ENCODE measurements at regions not wholly inside any gene's neighbourhood (a gene's known extent, or its start where the extent isn't known, plus 50 kb on each side); places are given as distances from the start of the nearest gene placed in this dataset.
"Not testable (repeated sequence)": the region's sequence is repeated elsewhere in the genome, so short reads cannot be mapped to it uniquely, and the experiment has no call there.

- DNase-seq: no peak
Observed at GRCh38 chrX:56343219-56343618, 111.1 kb downstream of the KLF8 start.

DNA sequence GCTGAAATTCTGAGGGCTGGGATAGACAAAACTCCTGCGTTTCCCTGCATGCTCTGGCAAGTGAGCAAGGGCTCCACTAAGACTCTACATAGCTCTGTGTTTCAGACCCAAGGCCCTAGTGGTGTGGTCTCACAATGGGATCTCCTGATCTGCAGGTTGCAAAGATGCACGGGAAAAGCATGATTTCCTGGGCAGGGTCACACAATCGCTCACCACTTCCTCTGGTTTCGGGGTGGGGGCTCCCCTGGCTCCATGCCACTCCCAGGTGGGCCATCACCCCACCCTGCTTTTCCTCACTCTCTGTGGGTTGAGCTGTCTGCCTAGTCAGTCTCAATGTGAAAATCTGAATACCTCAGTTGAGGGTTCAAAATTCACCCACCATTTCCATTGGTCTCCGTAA is 111.5 kb downstream of the KLF8 start:
- no peak for DNase-seq

- DNase-seq: not testable (repeated sequence)
Observed at GRCh38 chrX:56358145-56358544, 126.0 kb downstream of the KLF8 start.

DNA sequence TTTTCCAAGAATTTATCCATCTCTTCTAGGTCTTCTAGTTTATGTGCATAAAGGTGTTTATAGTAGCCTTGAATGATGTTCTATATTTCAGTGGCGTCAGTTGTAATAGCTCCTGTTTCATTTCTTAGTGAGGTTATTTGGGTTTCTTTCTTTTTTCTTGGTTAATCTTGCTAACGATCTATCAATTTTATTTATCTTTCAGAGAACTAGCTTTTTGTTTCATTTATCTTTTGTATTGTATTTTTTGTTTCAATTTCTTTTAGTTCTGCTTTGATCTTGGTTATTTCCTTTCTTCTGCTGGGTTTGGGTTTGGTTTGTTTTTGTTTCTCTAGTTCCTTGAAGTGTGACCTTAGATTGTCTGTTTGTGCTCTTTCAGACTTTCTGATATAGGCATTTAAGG is 133.0 kb downstream of the KLF8 start:
- DNase-seq: not testable (repeated sequence)

DNA sequence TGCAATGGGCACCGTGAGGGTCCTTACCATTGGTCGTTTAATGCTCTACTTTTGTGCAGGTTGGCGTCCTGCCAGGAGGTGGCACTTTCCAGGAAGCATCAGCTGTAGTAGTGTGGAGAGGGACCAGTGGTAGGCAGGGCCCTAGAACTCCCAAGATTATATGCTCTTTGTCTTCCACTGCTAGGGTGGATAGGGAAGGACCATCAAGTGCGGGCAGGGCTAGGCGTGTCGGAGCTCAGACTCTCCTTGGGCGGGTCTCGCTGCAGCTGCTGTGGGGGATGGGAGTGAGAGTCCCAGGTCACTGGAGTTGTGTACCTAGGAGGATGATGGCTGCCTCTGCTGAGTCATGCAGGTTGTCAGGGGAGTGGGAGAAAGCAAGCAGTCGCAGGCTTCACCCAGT is 134.7 kb downstream of the KLF8 start:
- no peak for DNase-seq

- no peak for DNase-seq
Observed at GRCh38 chrX:56368962-56369361, 136.8 kb downstream of the KLF8 start.

DNA sequence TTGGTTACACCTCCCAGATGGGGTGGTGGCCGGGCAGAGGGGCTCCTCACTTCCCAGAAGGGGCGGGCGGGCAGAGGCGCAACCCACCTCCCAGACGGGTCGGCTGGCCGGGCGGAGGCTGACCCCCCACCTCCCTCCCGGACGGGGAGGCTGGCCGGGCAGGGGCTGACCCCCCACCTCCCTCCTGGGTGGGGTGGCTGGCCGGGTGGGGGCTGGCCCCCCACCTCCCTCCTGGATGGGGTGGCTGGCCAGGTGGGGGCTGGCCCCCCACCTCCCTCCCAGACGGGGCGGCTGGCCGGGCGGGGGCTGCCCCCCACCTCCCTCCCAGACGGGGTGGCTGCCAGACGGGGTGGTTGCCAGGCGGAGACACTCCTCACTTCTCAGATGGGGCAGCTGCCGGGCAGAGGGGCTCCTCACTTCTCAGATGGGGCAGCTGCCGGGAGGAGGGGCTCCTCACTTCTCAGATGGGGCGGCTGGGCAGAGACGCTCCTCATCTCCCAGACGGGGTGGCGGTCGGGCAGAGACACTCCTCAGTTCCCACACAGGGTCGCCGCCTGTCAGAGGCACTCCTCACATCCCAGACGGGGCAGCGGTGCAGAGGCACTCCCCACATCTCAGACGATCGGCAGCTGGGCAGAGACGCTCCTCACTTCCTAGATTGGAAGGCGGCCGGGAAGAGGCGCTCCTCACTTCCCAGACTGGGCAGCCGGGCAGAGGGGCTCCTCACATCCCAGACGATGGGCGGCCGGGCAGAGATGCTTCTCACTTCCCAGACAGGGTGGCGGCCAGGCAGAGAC is 148.0 kb downstream of the KLF8 start:
- DNase-seq: not testable (repeated sequence)

GRCh38 chrX:56382278-56382677 is 150.1 kb downstream of the KLF8 start:
- DNase-seq: peak in 1 of 2 donors; percentile 18

GRCh38 chrX:56385336-56385735 is 153.2 kb downstream of the KLF8 start:
- DNase-seq: no peak

GRCh38 chrX:56385960-56386359 is 153.8 kb downstream of the KLF8 start:
- DNase-seq: no peak

GRCh38 chrX:56397636-56398035 is 165.5 kb downstream of the KLF8 start:
- DNase-seq: no peak

- no peak for DNase-seq
Observed at GRCh38 chrX:56402207-56402606, 161.2 kb upstream of the UBQLN2 start.

DNA sequence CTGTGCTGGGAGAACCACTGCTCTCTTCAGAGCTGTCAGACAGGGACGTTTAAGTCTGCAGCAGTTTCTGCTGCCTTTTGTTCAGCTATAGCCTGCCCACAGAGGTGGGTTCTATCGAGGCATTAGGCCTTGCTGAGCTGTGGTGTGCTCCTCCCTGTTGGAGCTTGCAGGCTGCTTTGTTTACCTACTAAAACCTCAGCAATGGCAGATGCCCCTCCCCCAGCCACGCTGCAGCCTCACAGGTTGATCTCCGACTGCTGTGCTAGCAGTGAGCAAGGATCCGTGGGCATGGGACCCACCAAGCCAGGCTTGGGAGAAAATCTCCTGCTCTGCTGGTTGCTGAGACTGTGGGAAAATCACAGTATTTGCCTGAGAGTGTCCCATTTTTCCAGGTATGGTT is 133.8 kb upstream of the UBQLN2 start:
- DNase-seq: peak in 1 of 2 donors; percentile 2

DNA sequence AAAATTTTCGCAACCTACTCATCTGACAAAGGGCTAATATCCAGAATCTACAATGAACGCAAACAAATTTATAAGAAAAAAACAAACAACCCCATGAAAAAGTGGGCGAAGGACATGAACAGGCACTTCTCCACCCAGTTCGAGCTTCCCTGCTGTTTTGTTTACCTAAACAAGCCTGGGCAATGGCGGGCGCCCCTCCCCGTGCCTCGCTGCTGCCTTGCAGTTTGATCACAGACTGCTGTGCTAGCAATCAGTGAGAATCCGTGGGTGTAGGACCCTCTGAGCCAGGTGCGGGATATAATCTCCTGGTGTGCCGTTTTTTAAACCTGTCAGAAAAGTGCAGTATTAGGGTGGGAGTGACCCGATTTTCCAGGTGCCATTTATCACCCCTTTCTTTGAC is 111.4 kb upstream of the UBQLN2 start:
- not testable (repeated sequence) for DNase-seq

DNA sequence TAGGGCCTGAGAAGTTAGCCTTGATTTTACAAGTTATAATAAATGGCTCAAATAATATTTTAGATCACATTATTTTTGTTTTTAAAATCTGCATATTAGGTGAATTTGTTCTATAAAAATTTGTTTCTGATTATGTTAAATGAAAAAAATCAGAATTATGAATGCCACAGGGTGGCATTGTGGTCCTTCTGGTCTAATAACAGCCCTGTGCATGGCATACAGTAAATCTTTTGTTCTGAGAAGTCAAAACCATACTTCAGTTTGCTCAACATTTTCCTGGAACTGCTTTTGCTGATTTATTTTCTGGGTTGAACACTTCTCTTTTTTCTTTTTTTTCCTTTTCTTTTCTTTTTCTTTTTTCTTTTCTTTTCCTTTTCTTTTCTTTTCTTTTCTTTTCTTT is 101.0 kb upstream of the UBQLN2 start:
- DNase-seq: no peak

- no peak for DNase-seq
Observed at GRCh38 chrX:56468441-56468840, 95.0 kb upstream of the UBQLN2 start.

DNA sequence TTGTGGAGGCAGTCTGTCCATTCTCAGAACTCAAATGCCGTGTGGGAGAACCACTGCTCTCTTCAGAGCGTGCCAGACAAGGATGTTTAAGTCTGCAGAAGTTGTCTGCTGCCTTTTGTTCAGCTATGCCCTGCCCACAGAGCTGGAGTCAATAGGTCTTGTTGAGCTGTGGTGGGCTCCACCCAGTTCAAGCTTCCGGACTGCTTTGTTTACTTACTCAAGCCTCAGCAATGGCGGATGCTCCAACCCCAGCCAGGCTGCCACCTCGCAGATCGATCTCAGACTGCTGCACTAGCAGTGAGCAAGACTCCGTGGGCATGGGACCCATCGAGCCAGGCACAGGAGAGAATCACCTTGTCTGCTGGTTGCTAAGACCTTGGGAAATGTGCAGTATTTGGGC is 68.5 kb upstream of the UBQLN2 start:
- DNase-seq: not testable (repeated sequence)

GRCh38 chrX:56498756-56499155 is 64.7 kb upstream of the UBQLN2 start:
- DNase-seq: no peak

DNA sequence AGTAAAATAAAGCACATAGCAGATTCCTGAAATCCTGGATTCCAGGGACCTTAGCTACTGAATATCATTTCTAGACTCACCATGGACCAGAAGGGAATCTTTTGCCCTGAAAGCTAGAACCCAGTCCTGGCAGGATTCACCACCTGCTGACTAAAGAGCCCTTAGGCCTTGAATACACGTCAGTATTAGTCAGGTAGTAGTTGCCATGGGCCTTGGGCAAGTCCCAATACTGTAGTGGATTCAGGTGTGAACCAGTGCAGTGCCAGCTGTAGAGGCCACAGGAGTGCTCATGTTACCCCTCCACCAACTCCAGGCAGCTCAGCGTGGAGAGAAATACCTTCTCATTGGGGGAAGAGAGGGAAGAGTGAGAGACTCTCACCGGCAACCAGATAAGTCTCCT is 64.1 kb upstream of the UBQLN2 start:
- DNase-seq: no peak

DNA sequence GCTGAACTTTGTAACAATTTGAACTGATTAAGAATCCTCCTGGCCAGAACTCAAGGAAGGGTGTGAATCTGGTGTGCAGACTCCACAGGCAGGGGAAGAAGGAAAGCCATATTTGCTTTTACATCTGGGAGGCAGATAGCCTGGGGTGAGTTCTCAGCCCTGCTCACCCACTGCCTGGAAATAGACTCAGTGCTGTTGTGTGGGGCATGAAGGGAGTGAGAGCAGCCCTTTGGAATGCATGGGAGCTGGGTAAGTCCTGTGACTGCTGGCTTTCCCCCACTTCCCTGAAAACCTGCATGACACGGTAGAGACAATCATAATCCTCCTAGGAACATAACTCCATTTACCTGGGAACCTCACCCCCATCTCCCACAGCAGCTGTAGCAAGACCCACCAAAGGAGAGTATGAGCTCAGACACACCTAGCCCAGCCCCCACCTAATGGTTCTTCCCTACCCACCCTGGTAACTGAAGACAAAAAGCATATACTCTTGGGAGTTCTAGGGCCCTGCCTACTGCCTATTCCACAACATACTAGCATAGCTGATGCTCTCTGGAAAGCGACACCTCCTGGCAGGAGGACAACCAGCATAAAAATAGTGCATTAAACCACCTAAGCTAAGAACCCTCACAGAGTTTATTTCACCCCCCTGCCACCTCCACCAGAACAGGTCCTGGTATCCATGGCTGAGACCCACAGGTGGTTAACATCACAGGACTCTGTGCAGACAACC is 59.3 kb upstream of the UBQLN2 start:
- no peak for DNase-seq

- DNase-seq: no peak
Observed at GRCh38 chrX:56505866-56506265, 57.6 kb upstream of the UBQLN2 start.
